ENCODE measurements at regions not wholly inside any gene's neighbourhood (a gene's known extent, or its start where the extent isn't known, plus 50 kb on each side); places are given as distances from the start of the nearest gene placed in this dataset.

DNA sequence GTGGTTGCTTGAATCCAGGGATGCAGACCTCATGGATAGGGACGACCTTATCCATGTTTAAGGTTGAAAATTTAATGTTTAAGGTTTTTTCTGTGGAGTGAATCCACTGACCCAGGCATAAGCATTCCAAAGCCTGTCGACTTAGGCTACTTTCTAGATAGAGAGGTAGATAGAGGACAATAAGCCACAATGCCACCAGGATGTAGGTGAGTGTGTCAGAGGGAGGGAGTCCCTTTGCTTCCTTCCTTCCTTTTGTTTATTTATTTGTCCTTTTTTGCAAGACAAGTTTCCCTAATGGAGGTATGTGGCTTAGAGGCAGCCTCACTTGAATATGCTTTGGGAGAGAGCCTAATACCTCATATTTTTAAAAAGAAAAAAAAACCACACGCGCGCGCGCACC lies 834.2 kb upstream of the SOX9 start:
- Histone ChIP-seq H3K27ac (no peak overlapping the region), H3K27me3 (peaks cover 0 to 3% (median 0%) of the 10 kb centered on the region in 7 donors), H3K4me1 (no peaks in the 10 kb centered on the region), H3K4me3 (no peak overlapping the region), H3K36me3 (no peaks in the 10 kb centered on the region), H3K9me3 (no peaks in the 10 kb centered on the region)
- TF ChIP-seq, protein P1, sequence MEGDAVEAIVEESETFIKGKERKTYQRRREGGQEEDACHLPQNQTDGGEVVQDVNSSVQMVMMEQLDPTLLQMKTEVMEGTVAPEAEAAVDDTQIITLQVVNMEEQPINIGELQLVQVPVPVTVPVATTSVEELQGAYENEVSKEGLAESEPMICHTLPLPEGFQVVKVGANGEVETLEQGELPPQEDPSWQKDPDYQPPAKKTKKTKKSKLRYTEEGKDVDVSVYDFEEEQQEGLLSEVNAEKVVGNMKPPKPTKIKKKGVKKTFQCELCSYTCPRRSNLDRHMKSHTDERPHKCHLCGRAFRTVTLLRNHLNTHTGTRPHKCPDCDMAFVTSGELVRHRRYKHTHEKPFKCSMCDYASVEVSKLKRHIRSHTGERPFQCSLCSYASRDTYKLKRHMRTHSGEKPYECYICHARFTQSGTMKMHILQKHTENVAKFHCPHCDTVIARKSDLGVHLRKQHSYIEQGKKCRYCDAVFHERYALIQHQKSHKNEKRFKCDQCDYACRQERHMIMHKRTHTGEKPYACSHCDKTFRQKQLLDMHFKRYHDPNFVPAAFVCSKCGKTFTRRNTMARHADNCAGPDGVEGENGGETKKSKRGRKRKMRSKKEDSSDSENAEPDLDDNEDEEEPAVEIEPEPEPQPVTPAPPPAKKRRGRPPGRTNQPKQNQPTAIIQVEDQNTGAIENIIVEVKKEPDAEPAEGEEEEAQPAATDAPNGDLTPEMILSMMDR (IDR thresholded peaks at IDR 0.05) = no peak
- 61 to 64% methylated on average over 7 of the region's 7 CpGs for WGBS, 2 donors
- intact Hi-C loops (cut with DNase I) = no loop called here
- DNase-seq (no peak), ATAC-seq (no peak)

DNA sequence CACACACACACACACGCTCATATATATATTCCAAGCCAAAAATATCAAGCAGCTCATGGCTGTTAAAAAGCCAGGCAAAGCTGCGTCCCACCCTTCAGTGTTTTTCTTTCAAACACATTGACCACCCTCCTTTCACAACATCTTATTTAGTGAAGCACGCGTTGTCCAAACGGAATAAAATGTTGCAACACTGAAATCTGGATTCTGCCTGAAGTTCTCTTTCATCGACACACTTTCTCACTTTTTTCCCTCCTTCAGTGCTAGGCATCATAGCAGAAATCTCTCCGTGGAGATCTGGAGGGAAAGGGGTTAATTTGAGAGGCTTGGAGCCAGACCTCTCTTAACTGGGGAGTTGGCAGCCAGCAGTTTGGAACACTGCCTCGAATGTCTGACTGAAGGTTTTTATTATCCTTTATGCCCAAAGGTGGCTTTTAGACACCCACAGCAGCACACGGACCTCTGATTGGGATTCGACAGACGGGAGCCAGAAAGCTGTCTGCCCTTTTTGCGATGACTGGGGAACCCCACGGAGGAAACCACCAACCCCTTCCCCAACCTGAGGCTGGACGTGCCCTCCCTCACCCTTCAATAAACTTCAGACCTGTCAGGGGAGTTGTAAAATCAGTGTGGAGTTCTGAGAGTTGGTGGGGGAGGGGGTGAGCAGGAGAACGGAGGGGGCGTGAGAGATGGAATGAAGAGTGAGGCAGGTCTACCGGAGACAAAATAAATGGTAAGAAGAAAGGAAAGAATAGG lies 833.6 kb upstream of the SOX9 start:
- Histone ChIP-seq H3K36me3 (no peaks in the 10 kb centered on the region), H3K9me3 (no peaks in the 10 kb centered on the region), H3K27me3 (peaks cover 0 to 3% (median 0%) of the 10 kb centered on the region in 7 donors), H3K4me1 (no peaks in the 10 kb centered on the region), H3K27ac (no peak overlapping the region), H3K4me3 (no peak overlapping the region)
- intact Hi-C loops (cut with DNase I) = no loop called here
- TF ChIP-seq, protein P1 (IDR thresholded peaks at IDR 0.05) = no peak
- no peak for DNase-seq
- 30 to 31% methylated on average over 17 of the region's 17 CpGs for WGBS, 2 donors
- no peak for ATAC-seq

DNA sequence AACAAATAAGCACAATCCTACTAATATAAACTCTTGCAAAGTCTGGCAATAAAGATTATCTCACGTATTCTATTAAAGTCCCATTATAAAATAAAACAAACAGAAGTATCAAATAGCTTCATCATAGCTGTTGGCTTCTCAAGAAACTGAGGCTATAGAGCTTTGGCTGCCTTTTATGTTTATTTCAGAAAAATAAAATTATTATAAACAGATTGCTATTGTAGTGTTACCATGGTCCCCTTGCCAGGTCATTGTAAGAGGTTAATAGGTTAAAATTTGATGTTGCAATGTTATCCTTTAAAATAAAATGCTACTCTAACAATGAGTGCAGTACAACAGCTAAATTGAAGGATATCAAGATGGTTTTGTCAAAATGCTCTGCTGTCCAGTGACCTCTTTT lies 828.8 kb upstream of the SOX9 start:
- H3K27ac ChIP-seq = no peak overlapping the region
- H3K9me3 ChIP-seq = no peaks in the 10 kb centered on the region
- H3K4me3 ChIP-seq = no peak overlapping the region
- no peaks in the 10 kb centered on the region for H3K4me1 ChIP-seq
- ATAC-seq = no peak
- WGBS, 2 donors = 78 to 86% methylated on average over 1 of the region's 1 CpG
- peaks cover 0 to 3% (median 0%) of the 10 kb centered on the region in 7 donors for H3K27me3 ChIP-seq
- no peak for DNase-seq
- TF ChIP-seq, protein P1 (IDR thresholded peaks at IDR 0.05) = no peak
- intact Hi-C loops (cut with DNase I) = no loop called here
- H3K36me3 ChIP-seq = no peaks in the 10 kb centered on the region

DNA sequence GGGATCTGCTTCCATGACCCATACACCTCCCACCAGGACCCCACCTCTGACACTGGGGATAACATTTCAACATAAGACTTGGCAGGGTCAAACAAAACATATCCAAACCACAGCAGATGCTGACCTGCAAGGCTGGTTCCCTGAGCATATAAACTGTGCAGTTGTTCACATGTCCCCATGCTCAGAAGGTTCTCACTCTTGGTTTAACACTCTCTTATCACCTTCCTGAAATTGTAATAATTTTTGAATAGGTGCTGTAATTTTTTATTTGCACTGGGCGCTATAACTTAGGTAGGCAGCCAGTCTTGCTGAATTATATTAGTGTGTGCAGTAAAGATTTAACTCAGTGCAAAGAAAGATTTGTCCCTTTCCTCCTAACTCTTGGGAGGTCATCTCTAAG lies 824.8 kb upstream of the SOX9 start:
- no peak for DNase-seq
- TF ChIP-seq, protein P1 (IDR thresholded peaks at IDR 0.05) = no peak
- ATAC-seq = no peak
- no peak overlapping the region for H3K4me3 ChIP-seq
- WGBS, 2 donors = 88 to 97% methylated on average over 1 of the region's 1 CpG
- no peak overlapping the region for H3K27ac ChIP-seq
- H3K9me3 ChIP-seq = no peaks in the 10 kb centered on the region
- H3K4me1 ChIP-seq = no peaks in the 10 kb centered on the region
- H3K27me3 ChIP-seq = no peaks in the 10 kb centered on the region
- no peaks in the 10 kb centered on the region for H3K36me3 ChIP-seq
- intact Hi-C loops (cut with DNase I) = no loop called here
